Activated T-helper 1 cell treated with anti-CD3 and anti-CD28 coated beads, Interleukin-2, amount 50 U/mL, for 16 hours (primary cell): ENCODE measurements at regions not wholly inside any gene's neighbourhood (a gene's known extent, or its start where the extent isn't known, plus 50 kb on each side); places are given as distances from the start of the nearest gene placed in this dataset.
"Not testable (repeated sequence)": the region's sequence is repeated elsewhere in the genome, so short reads cannot be mapped to it uniquely, and the experiment has no call there.

Experiments used
- DNase-seq, 2 donors: peaks; one replicate each; pipeline ENCODE4 v3.0.0-alpha.2; 2020; ENCODE audit warnings: low read depth in 1 of 2, low spot score in 1 of 2

GRCh38 chrX:40852586-40852985, 117.2 kb upstream of the MED14 start:
- no peak for DNase-seq

DNA sequence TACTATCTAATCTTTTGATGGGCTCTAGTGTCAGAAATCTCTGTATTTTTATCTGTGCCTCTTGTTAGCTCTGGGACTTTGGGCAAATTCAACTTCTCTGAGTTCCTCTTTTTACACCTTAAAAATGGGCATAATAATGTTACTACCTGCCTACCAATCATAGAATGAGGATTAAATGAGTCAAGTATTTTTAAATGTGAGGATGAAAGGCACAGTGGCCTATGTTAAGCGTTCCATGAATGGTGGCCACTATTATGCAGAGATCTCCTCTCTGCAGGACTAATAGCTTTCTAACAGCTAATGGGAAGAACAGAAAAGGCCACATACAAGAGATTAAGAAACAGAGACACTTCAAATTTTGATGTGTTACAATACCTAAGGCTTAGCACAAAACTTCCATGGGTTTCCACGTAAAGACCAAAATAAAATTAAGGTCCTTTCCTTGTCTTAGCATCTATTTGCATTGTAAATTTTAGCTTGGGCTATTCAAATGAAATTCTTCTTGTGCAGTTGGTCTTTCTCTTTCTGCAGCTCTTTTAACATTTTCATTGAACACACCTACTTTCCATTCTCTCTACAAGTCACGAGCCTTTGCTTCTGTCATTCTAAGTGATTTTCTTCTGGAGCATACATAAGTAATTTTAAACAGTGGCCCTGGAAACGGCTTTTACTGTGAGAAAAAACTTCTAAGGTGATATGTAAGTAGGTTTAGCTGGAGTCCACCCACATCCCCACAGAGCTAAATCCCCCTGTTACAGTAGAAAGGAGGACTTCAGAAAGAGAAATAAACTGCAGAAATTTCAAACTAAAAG, 117.9 kb upstream of the MED14 start:
- no peak for DNase-seq

- no peak for DNase-seq
These were observed 118.4 kb upstream of the MED14 start for GRCh38 chrX:40853816-40854123.

GRCh38 chrX:40854242-40854641, 118.9 kb upstream of the MED14 start:
- DNase-seq = no peak

- DNase-seq = no peak
These were observed 120.1 kb upstream of the MED14 start for GRCh38 chrX:40855411-40855810.

- DNase-seq = no peak
These were observed 120.7 kb upstream of the MED14 start for GRCh38 chrX:40855932-40856515.

- DNase-seq = not testable (repeated sequence)
These were observed 126.7 kb upstream of the MED14 start for GRCh38 chrX:40861952-40862554.

DNA sequence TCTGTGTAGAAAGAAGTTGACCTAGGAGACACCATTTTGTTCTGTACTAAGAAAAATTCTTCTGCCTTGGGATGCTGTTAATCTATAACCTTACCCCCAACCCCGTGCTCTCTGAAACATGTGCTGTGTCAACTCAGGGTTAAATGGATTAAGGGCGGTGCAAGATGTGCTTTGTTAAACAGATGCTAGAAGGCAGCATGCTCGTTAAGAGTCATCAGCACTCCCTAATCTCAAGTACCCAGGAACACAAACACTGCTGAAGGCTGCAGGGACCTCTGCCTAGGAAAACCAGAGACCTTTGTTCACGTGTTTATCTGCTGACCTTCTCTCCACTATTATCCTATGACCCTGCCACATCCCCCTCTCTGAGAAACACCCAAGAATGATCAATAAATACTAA, 127.9 kb upstream of the MED14 start:
- not testable (repeated sequence) for DNase-seq

DNA sequence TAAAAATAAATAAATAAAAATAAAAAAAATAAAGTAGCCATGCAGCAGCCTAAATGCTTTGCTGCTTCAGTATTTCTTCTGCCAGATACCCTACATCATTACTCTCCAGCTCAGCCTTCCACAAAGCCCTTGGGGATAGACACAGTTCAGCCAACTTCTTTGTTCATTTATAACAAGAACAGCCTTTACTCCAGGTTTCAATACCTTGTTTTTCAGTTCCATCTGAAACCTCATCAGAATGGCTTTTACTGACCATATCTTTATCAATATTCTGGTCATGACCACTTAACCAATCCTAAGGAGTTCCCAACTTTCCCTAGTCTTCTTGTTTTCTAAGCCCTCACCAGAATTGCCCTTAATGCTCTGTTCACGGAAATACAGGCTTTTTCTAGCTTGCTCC, 128.3 kb upstream of the MED14 start:
- DNase-seq = no peak

DNA sequence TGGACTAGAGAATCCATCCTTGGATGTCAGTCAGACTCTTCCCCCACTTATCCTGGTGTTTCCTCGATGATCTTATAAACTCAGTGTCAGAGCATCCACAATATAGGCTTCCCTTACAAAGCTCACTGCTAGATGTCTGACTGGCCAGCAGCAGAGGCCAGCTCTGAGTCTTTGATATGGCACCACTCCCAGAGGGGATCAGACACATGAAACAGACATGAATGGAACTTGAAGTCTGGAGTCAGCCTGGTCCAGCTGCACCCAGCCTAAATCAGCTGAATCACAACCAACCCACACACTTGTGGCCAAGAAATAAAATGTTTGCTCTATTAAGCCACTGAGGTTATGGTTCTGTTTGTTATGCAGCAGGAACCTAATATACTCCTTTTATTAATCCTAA, 129.6 kb upstream of the MED14 start:
- no peak for DNase-seq

GRCh38 chrX:40866893-40867292, 131.6 kb upstream of the MED14 start:
- no peak for DNase-seq

DNA sequence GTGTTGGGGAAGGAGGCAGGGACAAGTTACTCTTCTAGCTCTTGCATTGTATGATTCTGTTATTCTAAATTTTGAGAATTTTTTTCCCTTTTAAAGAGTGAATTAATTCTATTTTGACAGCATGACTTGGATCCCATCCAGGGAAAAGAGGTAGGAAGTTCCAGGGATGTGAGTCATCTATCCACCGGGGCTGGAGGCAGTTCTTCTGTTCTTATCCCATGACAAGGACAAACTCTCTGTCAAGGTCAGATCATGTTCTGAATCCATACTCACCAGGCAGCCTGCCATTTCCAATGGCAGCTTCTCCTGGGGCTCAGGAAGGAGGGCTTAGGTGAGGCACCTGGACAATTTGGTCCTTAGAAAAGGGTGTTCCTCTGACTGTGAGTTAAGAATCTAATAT, 132.0 kb upstream of the MED14 start:
- DNase-seq = no peak

DNA sequence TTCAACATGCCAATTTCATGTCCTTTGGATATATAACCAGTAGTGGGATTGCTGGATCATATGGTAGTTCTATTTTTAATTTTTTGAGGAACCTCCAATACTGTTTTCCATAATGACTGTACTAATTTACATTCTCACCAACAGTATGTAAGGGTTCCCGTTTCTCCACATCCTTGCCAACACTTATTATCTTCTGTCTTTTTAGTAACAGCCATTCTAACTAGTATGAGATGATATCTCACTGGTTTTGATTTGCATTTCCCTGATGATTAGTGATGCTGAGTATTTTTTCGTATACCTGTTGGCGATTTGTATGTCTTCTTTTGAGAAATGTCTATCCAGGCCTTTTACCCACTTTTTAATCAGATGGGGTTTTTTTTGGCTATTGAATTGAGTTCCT, 133.5 kb upstream of the MED14 start:
- DNase-seq = no peak

- not testable (repeated sequence) for DNase-seq
These were observed 135.6 kb upstream of the MED14 start for GRCh38 chrX:40870982-40871381.

GRCh38 chrX:40871385-40872082, 136.2 kb upstream of the MED14 start:
- no peak for DNase-seq

DNA sequence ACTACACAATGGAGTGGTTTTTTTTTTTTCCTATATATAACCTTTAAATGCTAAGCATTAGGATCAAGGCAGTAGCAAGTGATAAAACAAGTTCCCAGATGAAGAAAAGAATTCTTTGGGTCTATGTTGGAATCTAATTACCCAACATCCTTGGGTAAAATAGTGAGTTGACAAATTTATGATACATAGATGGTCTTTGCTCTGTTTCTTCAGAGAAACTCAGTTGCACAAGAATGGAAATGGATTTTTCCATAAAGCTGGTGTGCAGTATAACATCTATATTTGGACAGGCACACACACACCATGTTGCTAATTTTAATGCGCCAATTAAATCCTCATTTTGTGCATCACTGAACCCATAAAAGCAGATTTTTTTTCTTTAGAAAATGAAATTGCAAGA, 137.0 kb upstream of the MED14 start:
- no peak for DNase-seq

- DNase-seq = no peak
These were observed 140.1 kb upstream of the MED14 start for GRCh38 chrX:40875476-40875875.

DNA sequence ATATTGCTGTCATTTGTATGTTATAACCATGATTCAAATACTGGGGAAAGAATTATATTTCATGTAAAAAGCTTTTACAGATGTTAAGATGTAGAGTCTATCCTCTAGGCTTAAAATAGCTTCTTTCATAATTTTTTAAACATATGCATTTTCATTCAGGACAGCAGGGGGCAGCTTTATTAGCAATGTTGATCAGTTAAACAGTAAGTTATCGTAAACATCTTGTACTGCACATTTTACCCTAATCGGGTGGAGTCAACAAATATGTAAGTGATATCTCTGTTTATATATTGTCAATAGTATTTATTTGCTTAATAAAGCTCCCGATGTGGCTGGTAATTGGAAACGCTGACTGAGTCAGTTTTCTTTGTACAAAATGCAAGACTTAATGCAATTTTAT, 142.5 kb upstream of the MED14 start:
- DNase-seq = no peak

DNA sequence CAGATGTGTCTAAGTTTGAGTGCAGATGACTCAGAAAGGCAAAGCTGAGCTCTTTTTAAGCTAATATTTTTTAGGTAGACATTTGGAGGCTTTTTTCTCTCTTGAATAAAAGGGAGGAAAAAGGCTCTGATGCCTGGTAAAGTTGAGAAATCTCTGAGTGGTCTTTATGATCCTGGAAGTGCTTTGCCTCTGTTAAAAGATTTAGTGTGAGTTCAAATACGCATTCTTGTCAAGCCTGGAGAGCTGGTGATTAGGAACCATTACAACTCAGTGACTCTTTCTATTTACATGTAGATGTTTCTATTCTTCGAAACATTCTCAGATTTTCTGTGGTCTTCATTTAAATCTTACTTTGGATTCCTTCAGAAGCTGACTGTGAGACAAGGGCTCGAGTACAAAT, 143.4 kb upstream of the MED14 start:
- no peak for DNase-seq

GRCh38 chrX:40879172-40879571, 143.8 kb upstream of the MED14 start:
- not testable (repeated sequence) for DNase-seq

- DNase-seq = no peak
These were observed 145.4 kb upstream of the MED14 start for GRCh38 chrX:40880712-40881111.

- DNase-seq = no peak
These were observed 147.8 kb upstream of the MED14 start for GRCh38 chrX:40883021-40883619.
